Keratinocyte (primary cell): ENCODE measurements at regions not wholly inside any gene's neighbourhood (a gene's known extent, or its start where the extent isn't known, plus 50 kb on each side); places are given as distances from the start of the nearest gene placed in this dataset.

Source experiments
- CTCF ChIP-seq, 3 experiments: IDR thresholded peaks in 1 of 3; conservative IDR thresholded peaks in 1 of 3; optimal IDR thresholded peaks in 1 of 3; 2 replicates in 2 of 3; 3 replicates in 1 of 3; pipeline versions ENCODE3 to v1.5.1; 2011; ENCODE audit warnings: low read length in 3 of 3, mild to moderate bottlenecking in 3 of 3, moderate library complexity in 2 of 3, control low read depth in 1 of 3, inconsistent platforms in 1 of 3; ENCODE audit not compliant: insufficient read depth in 2 of 3; ENCODE audit errors: extremely low read depth in 1 of 3
- EZH2 ChIP-seq: IDR thresholded peaks from one replicate; pipeline ENCODE4 v1.6.1; 2012; ENCODE audit warnings: inconsistent platforms, mild to moderate bottlenecking, low read length, moderate library complexity

- TF ChIP-seq CTCF (optimal IDR thresholded peaks at IDR 0.05 in 1 of 3, IDR thresholded peaks at IDR 0.05 in 1 of 3, conservative IDR thresholded peaks at IDR 0.05 in 1 of 3; ENCODE audit: extremely low read depth in 1 of 3, insufficient read depth in 2 of 3, low read length in 3 of 3), result no peak
- TF ChIP-seq EZH2, result no peak
Measured at GRCh38 chr3:65142456-65142855, 454.7 kb upstream of the ADAMTS9 start.
